K562 (cell line): ENCODE measurements at regions not wholly inside any gene's neighbourhood (a gene's known extent, or its start where the extent isn't known, plus 50 kb on each side); places are given as distances from the start of the nearest gene placed in this dataset.

Experiments used
- ATAC-seq: fragments of 200-7000 bp; cut with Tn5 transposase; 3 replicates; pipeline ENCODE4 v1.9.1; 2020; ENCODE audit warnings: moderate library complexity
- BruUV-seq: library from RNA; stranded (reverse); fragments of 400-500 nt; replicated peaks from 2 replicates; lab custom pipeline; 2021; lab: Mats Ljungman, UMichigan
- CTCF ChIA-PET: fragments of 300-600 bp; formaldehyde crosslinking; extraction: SDS; loops from one replicate; lab custom pipeline; 2021; ENCODE audit warnings: low intra/inter-chr PET ratio; lab: Yijun Ruan, JAX
- POLR2A ChIA-PET: fragments of 300-600, 350-650 bp; sonication (Branson Sonifier 250); formaldehyde crosslinking; extraction: SDS; loops from one replicate; lab custom pipeline; 2021; ENCODE audit warnings: antibody characterized with exemption, inconsistent platforms; lab: Yijun Ruan, JAX
- DNase-seq, 4 experiments: peaks; one replicate each; pipeline versions ENCODE4 v3.0.0 to v3.0.0-alpha.2; 2011 to 2018; ENCODE audit warnings: low spot score in 3 of 4, mixed read lengths in 3 of 4; ENCODE audit errors: extremely low read depth in 1 of 4
- FAIRE-seq: peaks from 2 replicates; lab custom pipeline; 2011; peaks lifted over from hg19 to GRCh38; lab: Jason Lieb, UNC
- H2AFZ ChIP-seq: 2 replicates; pipeline ENCODE4 v1.6.0; 2011; ENCODE audit warnings: low read depth, low read length, control low read depth, inconsistent platforms
- H3K27ac ChIP-seq: fragments of 200-600 bp; 3 replicates; pipeline ENCODE4 v1.8.0; 2011; ENCODE audit warnings: low read depth, mild to moderate bottlenecking, control low read depth, inconsistent platforms, low read length, moderate library complexity, mixed read lengths; ENCODE audit errors: extremely low read depth
- H3K27me3 ChIP-seq, 2 experiments: fragments of 300-600 bp in 1 of 2; 2 replicates in 1 of 2; 3 replicates in 1 of 2; pipeline versions ENCODE4 v1.6.0 to v1.8.0; 2011; ENCODE audit warnings: inconsistent platforms in 2 of 2, low read length in 2 of 2, mild to moderate bottlenecking in 1 of 2, mixed read lengths in 1 of 2, moderate library complexity in 1 of 2; ENCODE audit not compliant: control insufficient read depth in 2 of 2, insufficient read depth in 2 of 2
- H3K36me3 ChIP-seq: fragments of 300-600 bp; 3 replicates; pipeline ENCODE4 v1.8.0; 2011; ENCODE audit warnings: mild to moderate bottlenecking, low read length, inconsistent platforms; ENCODE audit not compliant: control insufficient read depth, insufficient read depth
- H3K4me1 ChIP-seq, 2 experiments: fragments of 200-600 bp in 1 of 2; replicated peaks in 1 of 2; 2 replicates in 1 of 2; 3 replicates in 1 of 2; pipeline versions ENCODE4 v1.5.1 to v1.8.0; 2011; ENCODE audit warnings: inconsistent platforms in 2 of 2, low read length in 2 of 2, mild to moderate bottlenecking in 1 of 2, mixed read lengths in 1 of 2, moderate library complexity in 1 of 2; ENCODE audit not compliant: control insufficient read depth in 2 of 2, insufficient read depth in 2 of 2
- H3K4me2 ChIP-seq: 2 replicates; pipeline ENCODE4 v1.6.1; 2011; ENCODE audit warnings: low read length, control low read depth, inconsistent platforms, mixed read lengths; ENCODE audit not compliant: insufficient read depth
- H3K4me3 ChIP-seq: fragments of 200-600 bp; sonication (generic), shearing (Covaris generic); 2 replicates; pipeline ENCODE4 v1.5.1; 2016; ENCODE audit warnings: control low read depth, inconsistent platforms
- H3K79me2 ChIP-seq: fragments of 200-600 bp; 3 replicates; pipeline ENCODE4 v1.8.0; 2011; ENCODE audit warnings: low read length, inconsistent platforms; ENCODE audit not compliant: control insufficient read depth, insufficient read depth
- H3K9ac ChIP-seq, 2 experiments: 2 replicates each; pipeline versions ENCODE4 v1.6.0 to v1.6.1; 2011; ENCODE audit warnings: low read depth in 2 of 2, low read length in 2 of 2, control low read depth in 1 of 2, inconsistent platforms in 1 of 2, mild to moderate bottlenecking in 1 of 2, mixed read lengths in 1 of 2; ENCODE audit not compliant: insufficient read depth in 1 of 2
- H3K9me1 ChIP-seq: one replicate; pipeline ENCODE4 v1.6.0; 2011; ENCODE audit warnings: inconsistent platforms, mild to moderate bottlenecking, low read length, moderate library complexity; ENCODE audit not compliant: control insufficient read depth, insufficient read depth
- H3K9me3 ChIP-seq: replicated peaks from 2 replicates; pipeline ENCODE4 v1.5.1; 2011; ENCODE audit warnings: low read depth, low read length, inconsistent platforms; ENCODE audit not compliant: control insufficient read depth, insufficient read depth
- H4K20me1 ChIP-seq: replicated peaks from 2 replicates; pipeline ENCODE4 v1.6.1; 2011; ENCODE audit warnings: low read length, inconsistent platforms, mixed read lengths; ENCODE audit not compliant: control insufficient read depth, insufficient read depth
- ASH1L ChIP-seq: fragments of 450-650 bp; IDR thresholded peaks from 2 replicates; pipeline ENCODE4 v1.6.1; 2018; ENCODE audit warnings: borderline replicate concordance, mild to moderate bottlenecking, low read depth; ENCODE audit not compliant: partially characterized antibody
- DMBX1 ChIP-seq: fragments of 250-450 bp; sonication (Bioruptor Pico); IDR thresholded peaks from 2 replicates; pipeline ENCODE4 v1.8.0; 2022; ENCODE audit warnings: inconsistent platforms, mild to moderate bottlenecking, moderate library complexity, borderline replicate concordance
- FOSL1 ChIP-seq: fragments of 200-800 bp; sonication (Bioruptor generic); conservative IDR thresholded peaks from 2 replicates; pipeline ENCODE4 v1.6.1; 2016; ENCODE audit warnings: missing genetic modification characterization, missing compliant biosample characterization
- THRB ChIP-seq: fragments of 450-650 bp; formaldehyde crosslinking; conservative IDR thresholded peaks from 2 replicates; pipeline ENCODE4 v1.4.0; 2022; ENCODE audit warnings: mild to moderate bottlenecking, missing genetic modification characterization
- WGBS: fragments of 100-300 bp; shearing (Covaris generic); methylation state at CpG from one replicate; pipeline ENCODE4 v1.1.6; 2016; ENCODE audit warnings: low coverage, mixed read lengths; ENCODE audit not compliant: insufficient coverage; ENCODE audit errors: missing lambda C conversion rate; 5-methylcytosine and 5-hydroxymethylcytosine counted together
- in situ Hi-C: fragments of 300-500 bp; cut with MboI; formaldehyde crosslinking; loops from 4 replicates; pipeline ENCODE4 v1.15.0; 2018; ENCODE audit warnings: inconsistent platforms, mixed read lengths
- intact Hi-C: fragments of 100-400 bp; cut with micrococcal nuclease; formaldehyde crosslinking; loops from 2 replicates; pipeline ENCODE4 v1.14.2; 2022
- TF ChIP-seq, protein P1 (sequence below): sonication (generic); formaldehyde crosslinking; IDR thresholded peaks from 2 replicates; pipeline ENCODE4 v1.8.0; 2022; ENCODE audit warnings: mild to moderate bottlenecking, missing genetic modification reagents
- TF ChIP-seq, protein P2 (sequence below): IDR thresholded peaks from 2 replicates; pipeline ENCODE4 v1.6.1; 2011; ENCODE audit warnings: borderline replicate concordance, low read depth, mild to moderate bottlenecking, moderate library complexity, low read length; ENCODE audit not compliant: insufficient read depth, poor library complexity, severe bottlenecking

- ATAC-seq = no peak
- Histone ChIP-seq H3K9me3 (no peaks in the 10 kb centered on the region), H3K27me3 (no peaks in the 10 kb centered on the region; a peak in 1 of 5 replicates), H3K9me1 (no peaks in the 10 kb centered on the region), H3K79me2 (no peaks in the 10 kb centered on the region), H3K36me3 (no peaks in the 10 kb centered on the region), H3K4me1 (no peaks in the 10 kb centered on the region; a peak in 1 of 5 replicates), H4K20me1 (no peaks in the 10 kb centered on the region), H3K4me3 (no peak overlapping the region), H2AFZ (no peak overlapping the region), H3K27ac (no peak overlapping the region), H3K4me2 (no peak overlapping the region), H3K9ac (no peak overlapping the region)
- intact Hi-C loops = no loop called here
- WGBS = 13% methylated on average over 1 of the region's 1 CpG
- TF ChIP-seq ASH1L (no peak), FOSL1 (tag) (no peak), DMBX1 (CRISPR knock-in tag) (no peak), THRB (CRISPR knock-in tag) (no peak)
- TF ChIP-seq, protein P1, sequence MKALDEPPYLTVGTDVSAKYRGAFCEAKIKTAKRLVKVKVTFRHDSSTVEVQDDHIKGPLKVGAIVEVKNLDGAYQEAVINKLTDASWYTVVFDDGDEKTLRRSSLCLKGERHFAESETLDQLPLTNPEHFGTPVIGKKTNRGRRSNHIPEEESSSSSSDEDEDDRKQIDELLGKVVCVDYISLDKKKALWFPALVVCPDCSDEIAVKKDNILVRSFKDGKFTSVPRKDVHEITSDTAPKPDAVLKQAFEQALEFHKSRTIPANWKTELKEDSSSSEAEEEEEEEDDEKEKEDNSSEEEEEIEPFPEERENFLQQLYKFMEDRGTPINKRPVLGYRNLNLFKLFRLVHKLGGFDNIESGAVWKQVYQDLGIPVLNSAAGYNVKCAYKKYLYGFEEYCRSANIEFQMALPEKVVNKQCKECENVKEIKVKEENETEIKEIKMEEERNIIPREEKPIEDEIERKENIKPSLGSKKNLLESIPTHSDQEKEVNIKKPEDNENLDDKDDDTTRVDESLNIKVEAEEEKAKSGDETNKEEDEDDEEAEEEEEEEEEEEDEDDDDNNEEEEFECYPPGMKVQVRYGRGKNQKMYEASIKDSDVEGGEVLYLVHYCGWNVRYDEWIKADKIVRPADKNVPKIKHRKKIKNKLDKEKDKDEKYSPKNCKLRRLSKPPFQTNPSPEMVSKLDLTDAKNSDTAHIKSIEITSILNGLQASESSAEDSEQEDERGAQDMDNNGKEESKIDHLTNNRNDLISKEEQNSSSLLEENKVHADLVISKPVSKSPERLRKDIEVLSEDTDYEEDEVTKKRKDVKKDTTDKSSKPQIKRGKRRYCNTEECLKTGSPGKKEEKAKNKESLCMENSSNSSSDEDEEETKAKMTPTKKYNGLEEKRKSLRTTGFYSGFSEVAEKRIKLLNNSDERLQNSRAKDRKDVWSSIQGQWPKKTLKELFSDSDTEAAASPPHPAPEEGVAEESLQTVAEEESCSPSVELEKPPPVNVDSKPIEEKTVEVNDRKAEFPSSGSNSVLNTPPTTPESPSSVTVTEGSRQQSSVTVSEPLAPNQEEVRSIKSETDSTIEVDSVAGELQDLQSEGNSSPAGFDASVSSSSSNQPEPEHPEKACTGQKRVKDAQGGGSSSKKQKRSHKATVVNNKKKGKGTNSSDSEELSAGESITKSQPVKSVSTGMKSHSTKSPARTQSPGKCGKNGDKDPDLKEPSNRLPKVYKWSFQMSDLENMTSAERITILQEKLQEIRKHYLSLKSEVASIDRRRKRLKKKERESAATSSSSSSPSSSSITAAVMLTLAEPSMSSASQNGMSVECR (CRISPR knock-in tag) = no peak
- TF ChIP-seq, protein P2, sequence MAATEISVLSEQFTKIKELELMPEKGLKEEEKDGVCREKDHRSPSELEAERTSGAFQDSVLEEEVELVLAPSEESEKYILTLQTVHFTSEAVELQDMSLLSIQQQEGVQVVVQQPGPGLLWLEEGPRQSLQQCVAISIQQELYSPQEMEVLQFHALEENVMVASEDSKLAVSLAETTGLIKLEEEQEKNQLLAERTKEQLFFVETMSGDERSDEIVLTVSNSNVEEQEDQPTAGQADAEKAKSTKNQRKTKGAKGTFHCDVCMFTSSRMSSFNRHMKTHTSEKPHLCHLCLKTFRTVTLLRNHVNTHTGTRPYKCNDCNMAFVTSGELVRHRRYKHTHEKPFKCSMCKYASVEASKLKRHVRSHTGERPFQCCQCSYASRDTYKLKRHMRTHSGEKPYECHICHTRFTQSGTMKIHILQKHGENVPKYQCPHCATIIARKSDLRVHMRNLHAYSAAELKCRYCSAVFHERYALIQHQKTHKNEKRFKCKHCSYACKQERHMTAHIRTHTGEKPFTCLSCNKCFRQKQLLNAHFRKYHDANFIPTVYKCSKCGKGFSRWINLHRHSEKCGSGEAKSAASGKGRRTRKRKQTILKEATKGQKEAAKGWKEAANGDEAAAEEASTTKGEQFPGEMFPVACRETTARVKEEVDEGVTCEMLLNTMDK = no peak
- no TSS peak for BruUV-seq
- ChIA-PET POLR2A (interaction anchor here (0.6 kb wide), 1 partner anchor 22 kb away, joined by 3 read pairs; no protein-coding TSS in a partner anchor), CTCF (no interaction called here)
- FAIRE-seq = no peak
- in situ Hi-C loops = no loop called here
- DNase-seq = no peak
Measured at GRCh38 chr10:118827053-118827452, 72.3 kb upstream of the CACUL1 start.
